Astrocyte (in vitro differentiated cells and primary cell): ENCODE measurements at regions not wholly inside any gene's neighbourhood (a gene's known extent, or its start where the extent isn't known, plus 50 kb on each side); places are given as distances from the start of the nearest gene placed in this dataset.

ENCODE experiments used
- DNase-seq: peaks from one replicate; pipeline ENCODE4 v3.0.0-alpha.2; 2010; ENCODE audit warnings: low read depth
- FAIRE-seq: peaks from 2 replicates; lab custom pipeline; 2011; peaks lifted over from hg19 to GRCh38; lab: Jason Lieb, UNC
- H2AFZ ChIP-seq: 2 replicates; pipeline ENCODE4 v1.6.0; 2012; ENCODE audit warnings: low read depth, low read length, inconsistent platforms
- H3K27ac ChIP-seq: 2 replicates; pipeline ENCODE4 v1.5.1; 2011; ENCODE audit warnings: low read depth, low read length, inconsistent platforms
- H3K27me3 ChIP-seq: 2 replicates; pipeline ENCODE4 v1.6.0; 2011; ENCODE audit warnings: low read length, inconsistent platforms; ENCODE audit not compliant: insufficient read depth
- H3K36me3 ChIP-seq: 2 replicates; pipeline ENCODE4 v1.5.1; 2011; ENCODE audit warnings: low read length, inconsistent platforms; ENCODE audit not compliant: insufficient read depth
- H3K4me1 ChIP-seq: 2 replicates; pipeline ENCODE4 v1.5.1; 2011; ENCODE audit warnings: low read length, inconsistent platforms; ENCODE audit not compliant: insufficient read depth
- H3K4me2 ChIP-seq: 2 replicates; pipeline ENCODE4 v1.6.0; 2012; ENCODE audit warnings: low read length, inconsistent platforms
- H3K4me3 ChIP-seq: 2 replicates; pipeline ENCODE4 v1.5.1; 2011; ENCODE audit warnings: low read depth, mild to moderate bottlenecking, low read length, inconsistent platforms; ENCODE audit not compliant: insufficient read depth
- H3K79me2 ChIP-seq: 2 replicates; pipeline ENCODE4 v1.6.0; 2012; ENCODE audit warnings: mild to moderate bottlenecking, low read length, inconsistent platforms; ENCODE audit not compliant: insufficient read depth
- H3K9ac ChIP-seq: 2 replicates; pipeline ENCODE4 v1.6.0; 2012; ENCODE audit warnings: mild to moderate bottlenecking, low read length, inconsistent platforms
- H3K9me3 ChIP-seq: 2 replicates; pipeline ENCODE4 v1.5.1; 2012; ENCODE audit warnings: low read depth, mild to moderate bottlenecking, low read length, inconsistent platforms; ENCODE audit not compliant: insufficient read depth
- H4K20me1 ChIP-seq: 2 replicates; pipeline ENCODE4 v1.6.0; 2012; ENCODE audit warnings: low read length, inconsistent platforms; ENCODE audit not compliant: insufficient read depth
- H3K27ac Mint-ChIP-seq: one replicate; pipeline ENCODE4 v1.8.0; 2021; ENCODE audit warnings: mild to moderate bottlenecking, mixed read lengths; ENCODE audit not compliant: unreplicated experiment
- H3K27me3 Mint-ChIP-seq: one replicate; pipeline ENCODE4 v1.8.0; 2021; ENCODE audit warnings: low read depth, mixed read lengths; ENCODE audit not compliant: unreplicated experiment
- H3K36me3 Mint-ChIP-seq: one replicate; pipeline ENCODE4 v1.8.0; 2021; ENCODE audit warnings: low read depth, mixed read lengths; ENCODE audit not compliant: unreplicated experiment
- H3K4me1 Mint-ChIP-seq: one replicate; pipeline ENCODE4 v1.8.0; 2021; ENCODE audit warnings: low read depth, mixed read lengths; ENCODE audit not compliant: unreplicated experiment
- H3K4me3 Mint-ChIP-seq: one replicate; pipeline ENCODE4 v1.8.0; 2021; ENCODE audit warnings: mild to moderate bottlenecking, moderate library complexity, mixed read lengths; ENCODE audit not compliant: unreplicated experiment
- H3K9me3 Mint-ChIP-seq: one replicate; pipeline ENCODE4 v1.8.0; 2021; ENCODE audit warnings: mild to moderate bottlenecking, mixed read lengths; ENCODE audit not compliant: unreplicated experiment
- CTCF ChIP-seq: IDR thresholded peaks from 2 replicates; pipeline ENCODE4 v1.5.1; 2011; ENCODE audit warnings: low read depth, mild to moderate bottlenecking, inconsistent platforms, low read length, moderate library complexity; ENCODE audit not compliant: insufficient read depth
- EZH2 ChIP-seq: IDR thresholded peaks from 2 replicates; pipeline ENCODE4 v1.6.1; 2012; ENCODE audit warnings: mild to moderate bottlenecking, low read length, inconsistent platforms; ENCODE audit not compliant: insufficient read depth

GRCh38 chr4:24640366-24640765 is 56.0 kb upstream of the DHX15 start:
- Histone ChIP-seq H3K27ac (no peak overlapping the region), H4K20me1 (no peaks in the 10 kb centered on the region), H3K9ac (no peak overlapping the region), H3K79me2 (no peaks in the 10 kb centered on the region), H3K36me3 (no peaks in the 10 kb centered on the region), H3K4me3 (no peak overlapping the region), H2AFZ (no peak overlapping the region), H3K4me1 (peaks cover 8% of the 10 kb centered on the region), H3K9me3 (no peaks in the 10 kb centered on the region), H3K4me2 (no peak overlapping the region), H3K27me3 (no peaks in the 10 kb centered on the region)
- DNase-seq (no peak), FAIRE-seq (no peak)
- H3K36me3 Mint-ChIP-seq = no peaks in the 10 kb centered on the region
- TF ChIP-seq EZH2 = no peak
- TF ChIP-seq CTCF = no peak
- H3K9me3 Mint-ChIP-seq = peaks cover 3% of the 10 kb centered on the region
- H3K4me1 Mint-ChIP-seq = peaks cover 25% of the 10 kb centered on the region
- no peak overlapping the region for H3K27ac Mint-ChIP-seq
- H3K4me3 Mint-ChIP-seq = no peak overlapping the region
- H3K27me3 Mint-ChIP-seq = no peaks in the 10 kb centered on the region

GRCh38 chr4:24642981-24643547 is 58.7 kb upstream of the DHX15 start:
- Histone ChIP-seq H3K9ac (no peak overlapping the region), H3K27me3 (no peaks in the 10 kb centered on the region), H3K4me1 (peaks cover 8% of the 10 kb centered on the region), H3K9me3 (no peaks in the 10 kb centered on the region), H3K4me3 (no peak overlapping the region), H4K20me1 (no peaks in the 10 kb centered on the region), H3K79me2 (no peaks in the 10 kb centered on the region), H3K4me2 (peak overlapping the region; percentile 12), H3K36me3 (no peaks in the 10 kb centered on the region), H2AFZ (no peak overlapping the region), H3K27ac (peak overlapping the region; percentile 24)
- Mint-ChIP-seq H3K27ac (peak overlapping the region; percentile 60), H3K4me3 (no peak overlapping the region), H3K4me1 (peaks cover 25% of the 10 kb centered on the region), H3K36me3 (no peaks in the 10 kb centered on the region), H3K9me3 (peaks cover 3% of the 10 kb centered on the region), H3K27me3 (no peaks in the 10 kb centered on the region)
- DNase-seq (peak; percentile 88), FAIRE-seq (peak; percentile 71)
- TF ChIP-seq EZH2 (no peak), CTCF (no peak)

- DNase-seq = no peak
- H3K9me3 Mint-ChIP-seq = peaks cover 3% of the 10 kb centered on the region
- H3K4me3 Mint-ChIP-seq = no peak overlapping the region
- Histone ChIP-seq H4K20me1 (no peaks in the 10 kb centered on the region), H3K36me3 (no peaks in the 10 kb centered on the region), H3K4me3 (no peak overlapping the region), H3K4me2 (no peak overlapping the region), H3K27ac (no peak overlapping the region), H3K9me3 (no peaks in the 10 kb centered on the region), H3K9ac (no peak overlapping the region), H2AFZ (no peak overlapping the region), H3K27me3 (no peaks in the 10 kb centered on the region), H3K79me2 (no peaks in the 10 kb centered on the region), H3K4me1 (peaks cover 8% of the 10 kb centered on the region)
- FAIRE-seq = no peak
- peaks cover 25% of the 10 kb centered on the region for H3K4me1 Mint-ChIP-seq
- peak overlapping the region; percentile 60 for H3K27ac Mint-ChIP-seq
- no peaks in the 10 kb centered on the region for H3K36me3 Mint-ChIP-seq
- H3K27me3 Mint-ChIP-seq = no peaks in the 10 kb centered on the region
- TF ChIP-seq EZH2 (no peak), CTCF (no peak)
Observed at GRCh38 chr4:24643774-24644520, 59.6 kb upstream of the DHX15 start.
